EH (cell line): ENCODE measurements at regions not wholly inside any gene's neighbourhood (a gene's known extent, or its start where the extent isn't known, plus 50 kb on each side); places are given as distances from the start of the nearest gene placed in this dataset.
A peak's percentile ranks its signal among the peaks of the same experiment; 100 is the strongest.

Experiments used
- DNase-seq: peaks from one replicate; pipeline ENCODE4 v3.0.0-alpha.2; 2015; ENCODE audit warnings: low read depth

- DNase-seq, result no peak
Measured at GRCh38 chr15:31555022-31555421, 228.4 kb downstream of the KLF13 start.

- no peak for DNase-seq
Measured at GRCh38 chr15:31556494-31557150, 230.0 kb downstream of the KLF13 start.

GRCh38 chr15:31557899-31558298 lies 231.3 kb downstream of the KLF13 start:
- DNase-seq, result no peak

GRCh38 chr15:31558840-31559239 lies 232.2 kb downstream of the KLF13 start:
- no peak for DNase-seq

- no peak for DNase-seq
Measured at GRCh38 chr15:31559786-31560185, 233.2 kb downstream of the KLF13 start.

GRCh38 chr15:31560643-31561042 lies 234.0 kb downstream of the KLF13 start:
- DNase-seq, result no peak

GRCh38 chr15:31561156-31561555 lies 234.5 kb downstream of the KLF13 start:
- no peak for DNase-seq

- no peak for DNase-seq
Measured at GRCh38 chr15:31563001-31563400, 236.4 kb downstream of the KLF13 start.

GRCh38 chr15:31563421-31563820 lies 236.8 kb downstream of the KLF13 start:
- no peak for DNase-seq

- DNase-seq, result no peak
Measured at GRCh38 chr15:31567861-31568260, 241.2 kb downstream of the KLF13 start.

- no peak for DNase-seq
Measured at GRCh38 chr15:31569836-31570235, 243.2 kb downstream of the KLF13 start.

- no peak for DNase-seq
Measured at GRCh38 chr15:31570591-31570990, 244.0 kb downstream of the KLF13 start.

GRCh38 chr15:31571676-31572075 lies 245.0 kb downstream of the KLF13 start:
- DNase-seq, result no peak

- DNase-seq, result no peak
Measured at GRCh38 chr15:31573759-31574158, 247.1 kb downstream of the KLF13 start.

GRCh38 chr15:31574766-31575165 lies 248.1 kb downstream of the KLF13 start:
- no peak for DNase-seq

- no peak for DNase-seq
Measured at GRCh38 chr15:31577108-31577507, 250.5 kb downstream of the KLF13 start.

GRCh38 chr15:31579282-31579681 lies 252.6 kb downstream of the KLF13 start:
- no peak for DNase-seq

- DNase-seq, result no peak
Measured at GRCh38 chr15:31579976-31580375, 253.3 kb downstream of the KLF13 start.

GRCh38 chr15:31584195-31584594 lies 257.6 kb downstream of the KLF13 start:
- DNase-seq, result no peak

- no peak for DNase-seq
Measured at GRCh38 chr15:31585240-31585639, 258.6 kb downstream of the KLF13 start.

- DNase-seq, result peak; percentile 3
Measured at GRCh38 chr15:31586841-31587240, 260.2 kb downstream of the KLF13 start.

- DNase-seq, result no peak
Measured at GRCh38 chr15:31587583-31587982, 260.9 kb downstream of the KLF13 start.

GRCh38 chr15:31590609-31591008 lies 264.0 kb downstream of the KLF13 start:
- no peak for DNase-seq

- no peak for DNase-seq
Measured at GRCh38 chr15:31591908-31592307, 265.3 kb downstream of the KLF13 start.

GRCh38 chr15:31597466-31597865 lies 270.8 kb downstream of the KLF13 start:
- no peak for DNase-seq
